ENCODE measurements at regions not wholly inside any gene's neighbourhood (a gene's known extent, or its start where the extent isn't known, plus 50 kb on each side); places are given as distances from the start of the nearest gene placed in this dataset.

DNA sequence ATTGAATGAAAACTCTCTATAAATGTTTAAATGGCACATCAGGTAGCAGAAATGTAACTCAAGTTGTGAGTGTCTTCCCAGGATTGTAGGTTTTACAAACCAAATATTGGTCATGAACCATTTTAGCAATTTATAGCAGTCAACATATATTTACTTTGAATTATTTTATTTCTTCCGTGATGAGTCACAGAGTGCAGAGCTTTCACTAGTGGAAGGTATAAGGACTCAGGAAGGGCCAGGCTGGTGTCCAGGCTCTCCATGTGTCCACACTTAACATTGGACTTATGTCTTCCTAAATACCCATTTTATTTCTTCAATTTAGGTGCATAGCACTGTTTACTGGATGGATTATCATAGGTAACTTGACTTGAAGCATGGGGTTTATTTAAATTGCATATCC is 120.9 kb downstream of the OLIG3 start:
- no peak overlapping the region for H3K4me3 ChIP-seq (ENCODE audit: insufficient read depth, low read depth, low read length)
- DNase-seq, result no peak
- H3K36me3 ChIP-seq (replicated peaks; ENCODE audit: control insufficient read depth, insufficient read depth, low read length), result no peaks in the 10 kb centered on the region
- H3K27me3 ChIP-seq (ENCODE audit: control insufficient read depth, insufficient read depth, low read length), result no peaks in the 10 kb centered on the region

DNA sequence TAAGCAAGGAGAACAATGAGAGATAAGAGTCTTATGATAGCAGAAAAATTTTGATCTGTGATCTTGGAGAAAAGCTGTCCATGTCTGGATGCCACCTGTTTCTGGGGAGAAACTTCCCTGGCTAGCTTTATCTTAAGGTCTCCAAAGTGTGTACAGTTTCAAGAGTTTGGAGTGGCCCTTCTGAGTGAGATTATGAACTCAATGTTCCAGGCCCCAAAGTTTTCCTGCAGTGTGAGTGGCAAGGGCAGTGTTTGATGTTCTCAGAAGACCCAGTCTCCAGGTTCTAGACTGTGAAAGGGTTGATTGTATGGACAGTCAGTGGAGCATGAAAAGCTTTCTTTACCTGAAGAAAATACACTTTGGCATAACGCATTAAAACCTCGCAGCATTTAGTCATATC is 121.7 kb downstream of the OLIG3 start:
- no peak overlapping the region for H3K4me3 ChIP-seq (ENCODE audit: insufficient read depth, low read depth, low read length)
- H3K27me3 ChIP-seq (ENCODE audit: control insufficient read depth, insufficient read depth, low read length), result no peaks in the 10 kb centered on the region
- no peaks in the 10 kb centered on the region for H3K36me3 ChIP-seq (replicated peaks; ENCODE audit: control insufficient read depth, insufficient read depth, low read length)
- DNase-seq, result no peak

DNA sequence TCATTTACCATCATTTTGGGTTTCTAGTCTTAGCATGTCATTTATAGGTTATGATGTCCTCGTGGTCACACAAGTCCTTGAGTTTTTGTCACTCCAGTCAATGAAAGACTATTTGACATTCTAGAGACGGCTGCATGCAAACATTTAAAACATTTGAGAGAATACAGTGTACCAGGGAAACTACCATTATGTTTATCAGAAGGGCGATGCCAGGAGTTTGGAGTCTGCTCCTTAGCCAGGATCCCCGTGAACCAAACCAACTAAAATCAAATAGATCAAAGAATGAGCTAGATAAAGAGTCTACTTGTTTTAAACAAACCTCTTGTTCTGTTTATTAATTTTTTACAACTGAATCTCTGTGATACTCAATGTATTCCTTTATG is 122.6 kb downstream of the OLIG3 start:
- no peak for DNase-seq
- Histone ChIP-seq H3K4me3 (ENCODE audit: insufficient read depth, low read depth, low read length) (no peak overlapping the region), H3K36me3 (replicated peaks; ENCODE audit: control insufficient read depth, insufficient read depth, low read length) (no peaks in the 10 kb centered on the region), H3K27me3 (ENCODE audit: control insufficient read depth, insufficient read depth, low read length) (no peaks in the 10 kb centered on the region)

DNA sequence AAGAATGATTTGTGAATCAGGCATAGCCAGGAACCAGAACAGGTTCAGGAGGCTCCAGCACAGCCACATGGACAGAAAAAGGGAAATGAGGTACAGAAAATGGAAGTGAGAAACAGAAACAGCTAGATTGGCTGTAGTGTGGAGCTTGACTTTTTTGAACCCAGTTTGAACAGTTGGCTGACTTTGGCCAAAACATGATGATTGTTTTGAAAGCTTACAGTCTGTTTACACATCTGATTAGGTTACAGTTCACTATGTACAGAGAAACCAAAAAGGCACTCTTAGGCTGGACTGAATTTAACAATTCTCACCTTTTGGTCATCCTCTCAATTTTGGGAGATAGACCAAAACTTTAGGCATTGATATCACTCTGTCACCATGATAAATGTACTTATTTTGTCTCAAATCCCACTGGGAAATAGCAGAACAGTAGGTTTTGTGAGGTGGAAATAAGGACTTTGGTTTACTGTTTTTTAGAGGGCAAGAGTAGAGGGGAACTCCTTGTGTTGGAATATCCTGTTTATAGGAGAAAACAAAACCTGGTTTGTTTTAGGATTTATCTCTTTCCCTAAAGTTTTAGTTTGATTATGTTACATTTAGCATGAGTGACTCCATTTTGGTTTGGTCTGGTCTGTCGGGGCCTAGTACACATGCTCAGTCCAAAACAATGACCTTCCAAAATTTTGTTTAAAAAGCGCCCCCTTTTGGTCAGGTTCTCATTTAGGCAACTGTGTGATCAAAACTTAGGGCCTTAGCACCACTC is 123.1 kb downstream of the OLIG3 start:
- H3K36me3 ChIP-seq (replicated peaks; ENCODE audit: control insufficient read depth, insufficient read depth, low read length), result no peaks in the 10 kb centered on the region
- no peaks in the 10 kb centered on the region for H3K27me3 ChIP-seq (ENCODE audit: control insufficient read depth, insufficient read depth, low read length)
- DNase-seq, result no peak
- no peak overlapping the region for H3K4me3 ChIP-seq (ENCODE audit: insufficient read depth, low read depth, low read length)

DNA sequence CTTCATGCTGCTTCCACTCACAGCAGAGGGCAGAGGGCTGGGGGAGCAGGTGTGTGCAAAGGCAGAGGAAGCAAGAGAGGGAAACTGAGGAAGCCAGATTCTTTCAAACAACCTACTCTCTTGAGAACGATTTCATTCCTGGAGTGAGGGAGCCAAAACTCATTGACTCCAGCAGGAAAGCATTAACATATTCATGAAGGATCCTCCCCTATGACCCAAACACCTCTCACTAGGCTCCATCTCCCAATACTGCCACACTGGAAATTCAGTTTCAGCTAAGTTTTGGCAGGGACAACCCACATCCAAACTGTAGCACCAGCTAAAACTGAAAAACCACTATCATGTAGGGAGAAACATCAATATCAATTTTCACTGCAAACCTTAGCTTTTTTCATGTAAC is 125.1 kb downstream of the OLIG3 start:
- DNase-seq, result no peak
- Histone ChIP-seq H3K4me3 (ENCODE audit: insufficient read depth, low read depth, low read length) (no peak overlapping the region), H3K36me3 (replicated peaks; ENCODE audit: control insufficient read depth, insufficient read depth, low read length) (no peaks in the 10 kb centered on the region), H3K27me3 (ENCODE audit: control insufficient read depth, insufficient read depth, low read length) (no peaks in the 10 kb centered on the region)

DNA sequence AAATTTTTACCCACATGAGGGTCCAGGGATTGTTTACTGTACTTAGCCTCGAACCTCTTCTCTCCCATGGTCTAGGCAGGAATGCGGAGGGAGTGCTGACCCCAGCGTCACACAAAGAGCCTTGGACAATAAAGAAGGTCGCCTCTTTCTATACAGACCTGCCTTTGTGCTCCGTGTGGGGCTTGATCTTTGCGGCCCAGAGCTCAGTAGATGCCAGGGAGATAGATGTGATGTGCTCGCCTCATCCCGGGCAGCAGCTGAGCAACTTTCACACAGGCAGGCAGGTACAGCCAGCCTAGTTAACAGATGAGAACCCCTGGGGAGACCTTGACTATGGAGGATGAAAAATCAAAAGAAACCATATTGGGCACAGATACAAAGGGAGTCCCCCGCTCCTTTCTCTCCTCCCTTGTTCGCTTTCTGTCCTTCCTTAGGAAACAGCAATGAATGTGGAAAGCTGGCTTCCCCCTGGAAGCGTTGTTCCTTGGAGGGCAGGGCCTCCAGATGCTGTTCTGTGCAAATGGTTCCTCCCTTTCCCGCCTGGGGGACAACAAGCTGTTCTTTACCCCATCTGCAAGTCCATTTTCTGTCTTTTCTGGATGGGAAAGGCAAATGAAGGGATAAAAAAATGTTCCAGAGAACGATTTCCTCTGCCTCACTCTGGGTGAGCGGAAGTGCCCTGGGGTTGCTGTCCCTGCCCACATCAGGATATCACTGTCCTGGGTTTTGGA is 128.3 kb downstream of the OLIG3 start:
- no peaks in the 10 kb centered on the region for H3K27me3 ChIP-seq (ENCODE audit: control insufficient read depth, insufficient read depth, low read length)
- peak; percentile 18 for DNase-seq
- no peaks in the 10 kb centered on the region for H3K36me3 ChIP-seq (replicated peaks; ENCODE audit: control insufficient read depth, insufficient read depth, low read length)
- H3K4me3 ChIP-seq (ENCODE audit: insufficient read depth, low read depth, low read length), result no peak overlapping the region

DNA sequence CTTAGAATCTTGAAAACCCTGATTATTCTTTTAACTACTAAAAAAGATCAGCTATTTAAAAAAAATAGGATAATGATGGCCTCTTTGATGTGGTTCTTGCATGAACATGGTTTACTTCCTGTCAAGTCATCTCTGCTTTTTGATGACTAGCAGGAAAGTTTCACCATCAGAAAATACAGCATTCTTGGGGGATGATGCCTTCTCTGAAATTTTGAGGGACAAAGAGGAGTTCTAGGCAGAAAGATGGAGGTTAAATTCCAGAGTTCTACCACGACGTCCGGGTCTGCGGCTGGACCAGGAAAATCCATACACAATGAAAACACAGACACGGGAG is 130.4 kb downstream of the OLIG3 start:
- H3K4me3 ChIP-seq (ENCODE audit: insufficient read depth, low read depth, low read length), result no peak overlapping the region
- H3K36me3 ChIP-seq (replicated peaks; ENCODE audit: control insufficient read depth, insufficient read depth, low read length), result no peaks in the 10 kb centered on the region
- DNase-seq, result no peak

DNA sequence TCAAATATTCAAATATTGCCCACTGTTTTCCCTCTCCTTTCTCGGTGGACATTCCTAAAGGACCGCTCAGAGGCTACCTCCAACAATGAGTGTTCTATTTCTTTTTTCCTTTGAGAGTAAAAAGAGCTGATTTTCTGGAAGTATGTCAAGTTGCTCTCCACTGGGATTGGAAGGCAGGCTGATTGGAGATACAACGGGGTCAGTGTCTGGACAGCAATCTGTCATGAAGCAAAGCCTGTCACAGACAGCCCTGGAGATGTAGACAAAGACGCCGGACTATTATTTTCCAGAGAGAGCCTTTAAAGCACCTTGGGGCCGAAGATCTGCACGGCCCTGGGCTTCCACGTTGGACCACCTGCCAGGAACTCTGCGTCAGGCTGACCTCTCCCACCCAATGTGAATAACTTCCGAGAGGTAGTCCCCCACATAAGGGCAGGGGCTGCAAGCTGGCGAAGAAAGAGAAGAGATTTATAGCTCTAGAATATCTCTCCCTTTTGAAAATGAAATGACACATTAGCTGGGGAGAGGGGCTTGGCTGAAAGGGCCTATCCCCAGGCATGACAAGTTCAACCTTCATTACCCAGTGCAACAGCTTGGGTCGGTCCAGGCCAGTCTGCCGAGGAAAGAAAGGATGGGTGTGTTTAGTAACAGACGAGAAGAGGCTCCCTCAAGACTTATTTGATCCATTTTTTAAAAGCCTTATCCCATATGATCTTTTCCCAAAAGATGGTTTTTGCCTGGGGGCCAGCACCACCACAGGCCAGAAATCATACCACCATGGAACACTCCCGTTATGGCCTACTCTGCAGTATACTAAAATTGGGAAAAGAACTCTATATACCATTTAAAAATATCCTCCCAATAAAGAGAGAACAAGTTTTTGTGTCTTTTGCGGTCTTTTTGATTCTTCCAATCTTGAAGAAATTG is 131.1 kb downstream of the OLIG3 start:
- H3K4me3 ChIP-seq (ENCODE audit: insufficient read depth, low read depth, low read length), result no peak overlapping the region
- H3K36me3 ChIP-seq (replicated peaks; ENCODE audit: control insufficient read depth, insufficient read depth, low read length), result no peaks in the 10 kb centered on the region
- no peak for DNase-seq
- H3K27me3 ChIP-seq (ENCODE audit: control insufficient read depth, insufficient read depth, low read length), result no peaks in the 10 kb centered on the region

More for the DNA sequence above, 130.4 kb downstream of the OLIG3 start:
- H3K27me3 ChIP-seq (ENCODE audit: control insufficient read depth, insufficient read depth, low read length), result no peaks in the 10 kb centered on the region

DNA sequence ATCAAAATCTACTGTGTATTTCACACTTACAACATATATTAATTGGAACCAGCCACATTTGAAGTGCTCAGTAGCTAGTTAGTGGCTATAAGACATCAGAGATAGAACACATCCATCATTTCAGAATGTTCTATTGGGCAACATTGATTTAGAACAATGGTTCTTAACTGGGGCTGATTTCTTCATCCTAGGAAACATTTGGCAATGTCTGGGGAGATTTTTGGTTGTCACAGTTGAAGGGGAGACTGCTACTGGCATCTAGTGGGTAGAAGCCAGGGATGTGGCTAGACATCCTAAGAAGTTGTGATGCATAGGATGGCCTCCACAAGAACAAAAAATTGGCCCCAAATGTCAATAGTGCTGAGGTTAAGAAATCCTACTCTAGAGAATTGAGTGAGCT is 132.5 kb downstream of the OLIG3 start:
- Histone ChIP-seq H3K27me3 (ENCODE audit: control insufficient read depth, insufficient read depth, low read length) (no peaks in the 10 kb centered on the region), H3K36me3 (replicated peaks; ENCODE audit: control insufficient read depth, insufficient read depth, low read length) (no peaks in the 10 kb centered on the region), H3K4me3 (ENCODE audit: insufficient read depth, low read depth, low read length) (no peak overlapping the region)
- DNase-seq, result no peak

DNA sequence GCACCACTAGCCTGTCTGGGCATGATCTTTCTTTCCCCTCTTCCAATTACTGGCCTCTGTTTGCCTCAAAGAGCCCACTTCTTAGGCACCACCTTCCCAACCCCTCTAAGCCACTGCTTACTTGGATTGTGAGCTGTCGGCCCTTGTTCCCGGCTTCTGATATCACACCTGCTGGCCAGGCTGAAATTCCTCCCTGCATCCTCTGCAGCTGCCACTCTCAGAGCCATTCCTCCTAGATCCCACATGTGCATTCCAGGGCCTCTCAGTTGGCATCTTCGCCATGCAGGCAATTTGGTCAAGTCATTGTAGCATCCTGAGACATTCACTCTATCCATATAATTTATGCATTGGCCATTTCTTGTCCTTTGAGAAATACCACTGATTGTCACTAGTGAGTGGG is 135.9 kb downstream of the OLIG3 start:
- DNase-seq, result peak; percentile 33

DNA sequence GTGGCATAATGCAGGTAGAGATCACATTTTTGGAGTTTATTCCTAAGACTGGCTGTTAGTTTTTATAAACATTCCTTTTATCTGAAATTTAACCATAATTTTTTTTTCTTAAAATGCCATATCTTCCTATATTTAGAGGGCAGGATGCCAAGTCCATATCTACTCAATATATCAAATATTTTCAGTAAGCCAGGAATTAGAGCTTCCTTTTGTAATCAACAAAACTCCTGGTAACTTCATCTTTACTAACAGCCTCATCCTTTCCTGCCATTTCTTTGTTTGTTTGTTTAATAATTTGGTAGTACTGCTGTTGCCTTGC is 136.3 kb downstream of the OLIG3 start:
- H3K36me3 ChIP-seq (replicated peaks; ENCODE audit: control insufficient read depth, insufficient read depth, low read length), result no peaks in the 10 kb centered on the region
- H3K4me3 ChIP-seq (ENCODE audit: insufficient read depth, low read depth, low read length), result no peak overlapping the region
- no peak for DNase-seq
- H3K27me3 ChIP-seq (ENCODE audit: control insufficient read depth, insufficient read depth, low read length), result no peaks in the 10 kb centered on the region

More for the DNA sequence above, 135.9 kb downstream of the OLIG3 start:
- Histone ChIP-seq H3K27me3 (ENCODE audit: control insufficient read depth, insufficient read depth, low read length) (no peaks in the 10 kb centered on the region), H3K4me3 (ENCODE audit: insufficient read depth, low read depth, low read length) (no peak overlapping the region), H3K36me3 (replicated peaks; ENCODE audit: control insufficient read depth, insufficient read depth, low read length) (no peaks in the 10 kb centered on the region)

DNA sequence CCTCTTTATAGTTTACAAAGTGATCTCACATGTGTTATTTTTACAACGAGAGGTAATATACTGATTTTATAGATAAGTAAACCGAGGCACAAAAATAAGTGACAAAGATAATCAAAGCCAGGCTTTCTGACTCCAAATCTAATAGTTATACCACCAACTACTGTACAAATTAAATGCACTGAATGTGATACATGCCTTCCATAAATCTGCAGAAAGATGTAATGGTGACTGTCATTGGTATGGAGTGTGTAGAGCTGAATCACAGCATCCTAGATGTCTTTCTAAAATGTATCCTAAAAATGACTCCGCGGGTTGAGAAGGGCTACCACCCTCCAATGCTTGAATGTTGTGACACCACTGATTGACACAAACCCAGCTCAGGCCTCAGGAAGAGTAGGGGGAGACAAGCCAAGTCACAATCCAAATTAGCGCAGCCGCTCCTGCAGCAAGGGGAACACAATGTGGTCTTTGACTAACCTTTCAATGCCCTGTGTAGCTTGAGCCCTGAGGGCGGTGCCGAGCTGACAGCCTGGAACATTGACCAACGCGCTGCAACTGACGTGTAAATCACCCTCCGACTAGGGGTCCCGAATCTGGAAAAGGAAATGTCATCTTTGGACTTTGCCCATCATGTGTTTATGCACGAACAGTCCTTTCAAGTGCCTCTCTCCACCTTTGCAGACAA is 136.8 kb downstream of the OLIG3 start:
- H3K4me3 ChIP-seq (ENCODE audit: insufficient read depth, low read depth, low read length), result no peak overlapping the region
- no peak for DNase-seq
- no peaks in the 10 kb centered on the region for H3K36me3 ChIP-seq (replicated peaks; ENCODE audit: control insufficient read depth, insufficient read depth, low read length)
- no peaks in the 10 kb centered on the region for H3K27me3 ChIP-seq (ENCODE audit: control insufficient read depth, insufficient read depth, low read length)

DNA sequence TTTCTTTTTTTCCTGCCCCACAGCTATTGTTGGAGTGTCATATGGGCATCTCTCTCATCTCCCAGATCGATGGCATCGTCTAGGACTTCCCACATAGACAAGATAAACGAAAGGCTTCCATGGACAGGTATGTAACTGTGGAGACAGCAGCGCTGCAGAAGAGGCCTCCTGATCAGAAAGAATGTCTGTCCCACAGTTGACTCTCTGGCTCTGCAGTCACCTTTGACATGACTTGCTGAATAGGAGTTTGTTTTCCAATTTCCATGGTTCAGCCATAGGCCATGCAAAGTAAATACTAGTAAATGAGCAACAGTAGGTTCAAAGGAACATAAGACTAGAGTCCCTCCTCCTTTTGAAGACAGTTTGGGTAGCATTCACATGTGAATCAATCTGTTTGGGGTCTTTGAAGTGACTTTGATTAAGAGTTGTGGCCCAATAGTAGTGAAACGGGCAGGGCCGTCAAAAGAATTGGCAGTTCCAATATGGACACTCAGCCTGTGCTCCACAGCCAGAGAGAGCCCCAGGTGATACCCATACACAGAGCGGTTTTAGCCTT is 134.7 kb upstream of the IFNGR1 start:
- no peaks in the 10 kb centered on the region for H3K27me3 ChIP-seq (ENCODE audit: control insufficient read depth, insufficient read depth, low read length)
- no peak for DNase-seq
- H3K36me3 ChIP-seq (replicated peaks; ENCODE audit: control insufficient read depth, insufficient read depth, low read length), result no peaks in the 10 kb centered on the region
- H3K4me3 ChIP-seq (ENCODE audit: insufficient read depth, low read depth, low read length), result no peak overlapping the region

DNA sequence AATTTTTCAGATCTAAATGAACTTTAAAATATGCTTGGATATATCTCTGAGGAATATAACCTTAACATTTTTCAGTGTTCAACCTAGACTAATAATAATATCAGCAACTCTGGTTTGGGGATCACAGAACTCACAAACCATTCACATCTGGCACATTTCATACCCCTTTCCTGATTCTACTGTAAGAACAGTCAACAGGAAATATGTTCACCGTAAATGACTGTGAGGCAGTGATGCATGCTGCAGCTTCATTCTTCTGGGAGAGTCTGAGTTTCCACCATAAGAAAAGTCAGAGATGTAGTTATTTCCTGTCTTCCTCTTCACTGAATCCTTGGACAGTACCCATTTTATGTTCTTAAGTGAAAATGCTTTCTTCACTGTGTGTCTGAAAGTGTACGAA is 134.2 kb upstream of the IFNGR1 start:
- DNase-seq, result no peak
- H3K36me3 ChIP-seq (replicated peaks; ENCODE audit: control insufficient read depth, insufficient read depth, low read length), result no peaks in the 10 kb centered on the region
- H3K4me3 ChIP-seq (ENCODE audit: insufficient read depth, low read depth, low read length), result no peak overlapping the region

More for the DNA sequence above, 134.2 kb upstream of the IFNGR1 start:
- no peaks in the 10 kb centered on the region for H3K27me3 ChIP-seq (ENCODE audit: control insufficient read depth, insufficient read depth, low read length)

Data from H7 (cell line).